Heart left ventricle (tissue), 13 donors: ENCODE measurements at regions not wholly inside any gene's neighbourhood (a gene's known extent, or its start where the extent isn't known, plus 50 kb on each side); places are given as distances from the start of the nearest gene placed in this dataset.
A peak's percentile ranks its signal among the peaks of the same experiment; 100 is the strongest.

Source experiments
- POLR2A ChIP-seq, 2 donors: fragments of 450-650 bp; IDR thresholded peaks; one replicate each; pipeline ENCODE4 v1.6.1; 2017; ENCODE audit warnings: antibody characterized with exemption in 2 of 2, mild to moderate bottlenecking in 2 of 2, moderate library complexity in 2 of 2
- TF ChIP-seq, protein P1 (sequence below), 12 donors: fragments of 200-600 bp; sonication (generic) in 4 of 12; IDR thresholded peaks; one replicate each; pipeline versions ENCODE4 v1.5.0 to v1.8.0; 2018 to 2022; ENCODE audit warnings: antibody characterized with exemption in 12 of 12, mild to moderate bottlenecking in 5 of 12
- donor health status: ischemic (EF 13 %, LVEDD 7.1; RV severe dilation, severe dysfunction).
- donor health status: DM: no; HTN: yes; CAD: no.
- donor health status: DM: no; HTN: no; CAD: no.
- donor health status: ischemic (EF 25% LVEDD 6.9; RV normal size, moderate dysfunction).
- donor health status: ischemic (EF 25% LVEDD 5.7; RV mildly dilated, moderate dysfunction).
- donor health status: ischemic (EF 35%, LVEDD 5.7; RV mildly dilated, moderate dysfunction).
- donor health status: nonischemic (EF 11% LVEDD 7.7; RV severe dilation, severe dysfunction).
- donor health status: DM: yes; HTN: yes; CAD: no.
- donor health status: PGD.
- donor health status: ischemic (EF 29% LVEDD 5.4; RV normal size, mild dysfunction).
- donor health status: nonischemic (EF 23%, LVEDD 6.1; RV moderate dilation, normal function).

- TF ChIP-seq POLR2A (IDR thresholded peaks at IDR 0.05) = no peak
- TF ChIP-seq, protein P1, sequence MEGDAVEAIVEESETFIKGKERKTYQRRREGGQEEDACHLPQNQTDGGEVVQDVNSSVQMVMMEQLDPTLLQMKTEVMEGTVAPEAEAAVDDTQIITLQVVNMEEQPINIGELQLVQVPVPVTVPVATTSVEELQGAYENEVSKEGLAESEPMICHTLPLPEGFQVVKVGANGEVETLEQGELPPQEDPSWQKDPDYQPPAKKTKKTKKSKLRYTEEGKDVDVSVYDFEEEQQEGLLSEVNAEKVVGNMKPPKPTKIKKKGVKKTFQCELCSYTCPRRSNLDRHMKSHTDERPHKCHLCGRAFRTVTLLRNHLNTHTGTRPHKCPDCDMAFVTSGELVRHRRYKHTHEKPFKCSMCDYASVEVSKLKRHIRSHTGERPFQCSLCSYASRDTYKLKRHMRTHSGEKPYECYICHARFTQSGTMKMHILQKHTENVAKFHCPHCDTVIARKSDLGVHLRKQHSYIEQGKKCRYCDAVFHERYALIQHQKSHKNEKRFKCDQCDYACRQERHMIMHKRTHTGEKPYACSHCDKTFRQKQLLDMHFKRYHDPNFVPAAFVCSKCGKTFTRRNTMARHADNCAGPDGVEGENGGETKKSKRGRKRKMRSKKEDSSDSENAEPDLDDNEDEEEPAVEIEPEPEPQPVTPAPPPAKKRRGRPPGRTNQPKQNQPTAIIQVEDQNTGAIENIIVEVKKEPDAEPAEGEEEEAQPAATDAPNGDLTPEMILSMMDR (IDR thresholded peaks at IDR 0.05) = peak in 4 of 12 donors; percentile 8 to 20 (median 15)
Measured at GRCh38 chr3:15989419-15989818, 185.1 kb upstream of the GALNT15 start.
